HepG2 (cell line): ENCODE measurements at regions not wholly inside any gene's neighbourhood (a gene's known extent, or its start where the extent isn't known, plus 50 kb on each side); places are given as distances from the start of the nearest gene placed in this dataset.

Source experiments
- ATAC-seq: fragments of 200-7000 bp; cut with Tn5 transposase; 3 replicates; pipeline ENCODE4 v1.9.1; 2020; ENCODE audit warnings: mild to moderate bottlenecking, moderate library complexity
- BruUV-seq: library from RNA; stranded (reverse); fragments of 400-500 nt; replicated peaks from 2 replicates; lab custom pipeline; 2021; lab: Mats Ljungman, UMichigan
- CTCF ChIA-PET: fragments of 300-600 bp; formaldehyde crosslinking; extraction: SDS; loops from one replicate; lab custom pipeline; 2021; ENCODE audit warnings: low total read pairs, inconsistent platforms, low intra/inter-chr PET ratio; lab: Yijun Ruan, JAX
- POLR2A ChIA-PET: fragments of 350-600 bp; sonication (Branson Sonifier 250); formaldehyde crosslinking; loops from one replicate; lab custom pipeline; 2020; ENCODE audit warnings: antibody characterized with exemption, inconsistent platforms; lab: Yijun Ruan, JAX
- DNase-seq: peaks from one replicate; pipeline ENCODE4 v3.0.0-alpha.2; 2015; ENCODE audit warnings: low spot score
- FAIRE-seq: peaks from 3 replicates; lab custom pipeline; 2011; peaks lifted over from hg19 to GRCh38; lab: Jason Lieb, UNC
- H2AFZ ChIP-seq: one replicate; pipeline ENCODE4 v1.6.1; 2011; ENCODE audit warnings: low read length, inconsistent platforms
- H3K27ac ChIP-seq: fragments of 300-600 bp; 3 replicates; pipeline ENCODE4 v1.8.0; 2011; ENCODE audit warnings: mixed run types, mild to moderate bottlenecking, mixed read lengths, low read length, inconsistent platforms; ENCODE audit not compliant: insufficient read depth; ENCODE audit errors: extremely low read length
- H3K27me3 ChIP-seq, 2 experiments: fragments of 200-600 bp in 1 of 2; 2 replicates in 1 of 2; 3 replicates in 1 of 2; pipeline versions ENCODE4 v1.6.0 to v1.8.0; 2011; ENCODE audit warnings: low read length in 2 of 2, mild to moderate bottlenecking in 2 of 2, moderate library complexity in 2 of 2, inconsistent platforms in 1 of 2; ENCODE audit not compliant: insufficient read depth in 2 of 2, control insufficient read depth in 1 of 2
- H3K36me3 ChIP-seq, 2 experiments: fragments of 200-600 bp in 1 of 2; replicated peaks in 1 of 2; 2 replicates in 1 of 2; 3 replicates in 1 of 2; pipeline versions ENCODE4 v1.5.1 to v1.8.0; 2011; ENCODE audit warnings: low read length in 2 of 2, inconsistent platforms in 1 of 2; ENCODE audit not compliant: insufficient read depth in 2 of 2, control insufficient read depth in 1 of 2
- H3K4me1 ChIP-seq: 2 replicates; pipeline ENCODE4 v1.5.1; 2012; ENCODE audit warnings: low read length, inconsistent platforms; ENCODE audit not compliant: insufficient read depth
- H3K4me2 ChIP-seq: 2 replicates; pipeline ENCODE4 v1.6.0; 2011; ENCODE audit warnings: low read depth, low read length, inconsistent platforms
- H3K4me3 ChIP-seq, 3 experiments: fragments of 200-600 bp in 1 of 3; sonication (generic), shearing (Covaris generic) in 1 of 3; replicated peaks in 1 of 3; 2 replicates each; pipeline ENCODE4 v1.5.1; 2011 to 2016; ENCODE audit warnings: low read length in 3 of 3, inconsistent platforms in 2 of 3, low read depth in 2 of 3, mild to moderate bottlenecking in 2 of 3, control low read depth in 1 of 3, mixed read lengths in 1 of 3; ENCODE audit not compliant: insufficient read depth in 1 of 3
- H3K79me2 ChIP-seq: one replicate; pipeline ENCODE4 v1.6.1; 2011; ENCODE audit warnings: low read length, inconsistent platforms; ENCODE audit not compliant: insufficient read depth
- H3K9ac ChIP-seq: 2 replicates; pipeline ENCODE4 v1.6.0; 2011; ENCODE audit warnings: mild to moderate bottlenecking, low read depth, low read length, inconsistent platforms; ENCODE audit not compliant: insufficient read depth
- H3K9me3 ChIP-seq: 2 replicates; pipeline ENCODE4 v1.5.1; 2012; ENCODE audit warnings: mild to moderate bottlenecking, low read length
- H4K20me1 ChIP-seq: 2 replicates; pipeline ENCODE4 v1.6.0; 2011; ENCODE audit warnings: inconsistent platforms, mild to moderate bottlenecking, low read length, moderate library complexity; ENCODE audit not compliant: insufficient read depth
- GLI4 ChIP-seq: sonication (generic); formaldehyde crosslinking; IDR thresholded peaks from 2 replicates; pipeline ENCODE4 v1.5.1; 2020; ENCODE audit warnings: missing genetic modification reagents, mild to moderate bottlenecking, moderate library complexity, borderline replicate concordance
- GTF2F1 ChIP-seq: fragments of 150-350 bp; IDR thresholded peaks from 2 replicates; pipeline ENCODE4 v1.6.1; 2014; ENCODE audit warnings: low read length
- NFIB ChIP-seq: sonication (generic); formaldehyde crosslinking; IDR thresholded peaks from 2 replicates; pipeline ENCODE4 v1.9.0; 2021; ENCODE audit warnings: missing genetic modification reagents, mild to moderate bottlenecking, borderline replicate concordance
- RXRB ChIP-seq: IDR thresholded peaks from 2 replicates; pipeline ENCODE4 v1.6.1; 2016; ENCODE audit warnings: borderline replicate concordance, missing genetic modification reagents, missing compliant biosample characterization
- SOX6 ChIP-seq, 2 experiments: fragments of 450-650 bp in 1 of 2; sonication (generic) in 1 of 2; formaldehyde crosslinking in 1 of 2; IDR thresholded peaks; 2 replicates each; pipeline versions ENCODE4 v1.4.0 to v1.6.1; 2017 to 2020; ENCODE audit warnings: antibody characterized with exemption in 1 of 2, mild to moderate bottlenecking in 1 of 2, missing genetic modification reagents in 1 of 2
- STAT5B ChIP-seq: sonication (generic); formaldehyde crosslinking; IDR thresholded peaks from 2 replicates; pipeline ENCODE4 v1.4.0; 2020; ENCODE audit warnings: missing genetic modification reagents
- TCF7 ChIP-seq: sonication (generic); IDR thresholded peaks from 2 replicates; pipeline ENCODE4 v1.6.1; 2016; ENCODE audit warnings: antibody characterized with exemption, low read depth
- ZFAT ChIP-seq: sonication (generic); formaldehyde crosslinking; conservative IDR thresholded peaks from 2 replicates; pipeline ENCODE4 v1.8.1; 2023; ENCODE audit warnings: missing genetic modification reagents, inconsistent platforms
- ZFP36 ChIP-seq: fragments of 150-350 bp; IDR thresholded peaks from 2 replicates; pipeline ENCODE4 v1.6.1; 2018; ENCODE audit warnings: borderline replicate concordance, low read length, low read depth; ENCODE audit not compliant: partially characterized antibody
- ZNF496 ChIP-seq: sonication (generic); formaldehyde crosslinking; IDR thresholded peaks from 2 replicates; pipeline ENCODE4 v1.8.1; 2023; ENCODE audit warnings: mild to moderate bottlenecking, moderate library complexity, missing genetic modification reagents; ENCODE audit not compliant: insufficient replicate concordance
- ZNF678 ChIP-seq: sonication (generic); formaldehyde crosslinking; IDR thresholded peaks from 2 replicates; pipeline ENCODE4 v1.4.0; 2020; ENCODE audit warnings: mild to moderate bottlenecking, missing genetic modification reagents
- ZNF773 ChIP-seq: sonication (generic); formaldehyde crosslinking; IDR thresholded peaks from 2 replicates; pipeline ENCODE4 v1.4.0; 2020; ENCODE audit warnings: missing genetic modification reagents, borderline replicate concordance
- WGBS: methylation state at CpG from one replicate; pipeline ENCODE4 v1.1.6; 2017; ENCODE audit warnings: low lambda C conversion rate; 5-methylcytosine and 5-hydroxymethylcytosine counted together
- in situ Hi-C: cut with HindIII; loops from 2 replicates; pipeline ENCODE4 v1.10.0; 2017; ENCODE audit warnings: low pct_unique_long_range_greater_than_20kb; ENCODE audit not compliant: extremely low pct_ligation_motif_present
- intact Hi-C: fragments of 100-400 bp; cut with micrococcal nuclease; formaldehyde crosslinking; loops from one replicate; pipeline ENCODE4 v1.10.0; 2022; ENCODE audit not compliant: unreplicated experiment
- TF ChIP-seq, protein P1 (sequence below): sonication (generic); formaldehyde crosslinking; IDR thresholded peaks from 2 replicates; pipeline ENCODE4 v1.4.0; 2020; ENCODE audit warnings: missing genetic modification reagents, low read depth, mild to moderate bottlenecking, borderline replicate concordance
- TF ChIP-seq, protein P2 (sequence below): sonication (generic); formaldehyde crosslinking; IDR thresholded peaks from 2 replicates; pipeline ENCODE4 v1.4.0; 2020; ENCODE audit warnings: missing genetic modification reagents, borderline replicate concordance
- TF ChIP-seq, protein P3 (sequence below): sonication (generic); formaldehyde crosslinking; IDR thresholded peaks from 2 replicates; pipeline ENCODE4 v1.4.0; 2020; ENCODE audit warnings: mild to moderate bottlenecking, missing genetic modification reagents
- TF ChIP-seq, protein P4 (sequence below): sonication (generic); formaldehyde crosslinking; IDR thresholded peaks from 2 replicates; pipeline ENCODE4 v1.5.1; 2020; ENCODE audit warnings: missing genetic modification reagents, mild to moderate bottlenecking, borderline replicate concordance

DNA sequence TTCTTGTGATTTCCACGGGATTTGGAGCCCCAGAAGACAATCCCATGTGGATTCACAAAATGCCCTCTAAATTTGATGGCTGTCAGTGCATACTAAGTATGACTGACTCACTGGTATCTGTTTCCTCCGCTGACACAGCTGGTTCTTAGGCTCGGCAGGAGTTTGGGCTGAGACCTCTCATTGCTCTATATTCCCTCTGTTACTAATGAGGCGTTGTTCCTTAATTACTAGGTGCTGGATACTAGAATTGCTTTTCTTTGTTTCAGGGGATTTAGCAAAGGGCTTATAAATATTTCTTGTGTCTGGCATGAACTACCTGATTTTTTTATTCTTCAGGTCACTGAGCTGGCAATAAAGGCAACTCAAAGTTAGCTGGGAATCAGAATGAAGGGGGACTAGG lies 53.2 kb upstream of the EHF start:
- BruUV-seq, result no TSS peak

DNA sequence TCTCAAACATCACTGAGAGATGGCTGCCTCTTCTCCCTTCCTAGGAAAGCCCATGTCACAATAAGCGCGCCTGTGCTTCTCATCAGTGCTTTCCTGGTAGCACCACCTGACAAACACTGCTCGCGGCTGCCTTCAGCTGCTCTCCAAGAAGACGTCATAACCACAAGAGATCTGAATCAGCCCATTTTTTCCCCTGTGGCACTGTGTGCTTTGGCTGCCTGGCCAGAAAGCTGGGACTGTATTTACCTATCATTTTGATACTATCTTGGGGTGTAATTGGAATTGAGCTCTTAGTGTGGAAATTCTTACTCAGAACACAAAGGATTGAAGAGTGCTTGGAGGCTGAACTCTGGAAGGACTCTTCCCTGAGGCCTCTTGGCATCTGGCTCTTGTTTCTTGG lies 50.3 kb upstream of the EHF start:
- no peak for FAIRE-seq
- peaks cover 2 to 7% of the 10 kb centered on the region in 2 experiments; a peak in 2 of 5 replicates for H3K27me3 ChIP-seq
- CTCF ChIA-PET, result no interaction called here
- H3K79me2 ChIP-seq, result no peaks in the 10 kb centered on the region
- H3K9me3 ChIP-seq, result no peaks in the 10 kb centered on the region
- peaks cover 10% of the 10 kb centered on the region for H3K4me1 ChIP-seq
- no peak for ATAC-seq
- H2AFZ ChIP-seq, result no peak overlapping the region
- intact Hi-C loops (no loop called here), in situ Hi-C loops (no loop called here)
- H3K27ac ChIP-seq, result no peak overlapping the region
- no peak overlapping the region for H3K4me2 ChIP-seq
- WGBS, result 60% methylated on average over 5 of the region's 5 CpGs
- no peak overlapping the region for H3K9ac ChIP-seq
- H3K4me3 ChIP-seq, result no peak overlapping the region
- no peaks in the 10 kb centered on the region for H3K36me3 ChIP-seq
- BruUV-seq, result no TSS peak
- H4K20me1 ChIP-seq, result no peaks in the 10 kb centered on the region
- no peak for DNase-seq
- POLR2A ChIA-PET, result no interaction called here
- TF ChIP-seq NFIB (CRISPR knock-in tag), result no peak
- no peak for TF ChIP-seq RXRB
- TF ChIP-seq STAT5B (CRISPR knock-in tag), result no peak
- no peak for TF ChIP-seq ZFAT (CRISPR knock-in tag)
- no peak for TF ChIP-seq TCF7
- TF ChIP-seq, protein P1, sequence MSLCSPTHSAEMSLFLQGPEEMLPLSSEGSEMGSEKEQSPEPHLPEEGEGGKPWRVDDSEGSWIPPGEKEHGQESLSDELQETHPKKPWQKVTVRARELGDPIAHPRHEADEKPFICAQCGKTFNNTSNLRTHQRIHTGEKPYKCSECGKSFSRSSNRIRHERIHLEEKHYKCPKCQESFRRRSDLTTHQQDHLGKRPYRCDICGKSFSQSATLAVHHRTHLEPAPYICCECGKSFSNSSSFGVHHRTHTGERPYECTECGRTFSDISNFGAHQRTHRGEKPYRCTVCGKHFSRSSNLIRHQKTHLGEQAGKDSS (CRISPR knock-in tag), result no peak
- TF ChIP-seq SOX6 (IDR thresholded peaks at IDR 0.05), result no peak
- no peak for TF ChIP-seq SOX6 (CRISPR knock-in tag; IDR thresholded peaks at IDR 0.05)
- no peak for TF ChIP-seq ZFP36
- no peak for TF ChIP-seq ZNF773 (CRISPR knock-in tag)
- TF ChIP-seq, protein P2, sequence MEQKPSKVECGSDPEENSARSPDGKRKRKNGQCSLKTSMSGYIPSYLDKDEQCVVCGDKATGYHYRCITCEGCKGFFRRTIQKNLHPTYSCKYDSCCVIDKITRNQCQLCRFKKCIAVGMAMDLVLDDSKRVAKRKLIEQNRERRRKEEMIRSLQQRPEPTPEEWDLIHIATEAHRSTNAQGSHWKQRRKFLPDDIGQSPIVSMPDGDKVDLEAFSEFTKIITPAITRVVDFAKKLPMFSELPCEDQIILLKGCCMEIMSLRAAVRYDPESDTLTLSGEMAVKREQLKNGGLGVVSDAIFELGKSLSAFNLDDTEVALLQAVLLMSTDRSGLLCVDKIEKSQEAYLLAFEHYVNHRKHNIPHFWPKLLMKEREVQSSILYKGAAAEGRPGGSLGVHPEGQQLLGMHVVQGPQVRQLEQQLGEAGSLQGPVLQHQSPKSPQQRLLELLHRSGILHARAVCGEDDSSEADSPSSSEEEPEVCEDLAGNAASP (CRISPR knock-in tag), result no peak
- no peak for TF ChIP-seq GTF2F1
- TF ChIP-seq, protein P3, sequence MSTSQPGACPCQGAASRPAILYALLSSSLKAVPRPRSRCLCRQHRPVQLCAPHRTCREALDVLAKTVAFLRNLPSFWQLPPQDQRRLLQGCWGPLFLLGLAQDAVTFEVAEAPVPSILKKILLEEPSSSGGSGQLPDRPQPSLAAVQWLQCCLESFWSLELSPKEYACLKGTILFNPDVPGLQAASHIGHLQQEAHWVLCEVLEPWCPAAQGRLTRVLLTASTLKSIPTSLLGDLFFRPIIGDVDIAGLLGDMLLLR (CRISPR knock-in tag), result no peak
- no peak for TF ChIP-seq ZNF678 (CRISPR knock-in tag)
- no peak for TF ChIP-seq ZNF496 (CRISPR knock-in tag)

More for the DNA sequence above, 53.2 kb upstream of the EHF start:
- 43% methylated on average over 4 of the region's 4 CpGs for WGBS
- Histone ChIP-seq H3K79me2 (no peaks in the 10 kb centered on the region), H3K27ac (no peak overlapping the region), H3K27me3 (peaks cover 0 to 7% of the 10 kb centered on the region in 2 experiments; a peak in 2 of 5 replicates)
- DNase-seq, result no peak
- FAIRE-seq, result no peak
- no peak for ATAC-seq
- CTCF ChIA-PET, result interaction anchor here (1.2 kb wide), 1 partner anchor 323 kb away, joined by 3 read pairs; no protein-coding TSS in a partner anchor
- TF ChIP-seq, protein P4, sequence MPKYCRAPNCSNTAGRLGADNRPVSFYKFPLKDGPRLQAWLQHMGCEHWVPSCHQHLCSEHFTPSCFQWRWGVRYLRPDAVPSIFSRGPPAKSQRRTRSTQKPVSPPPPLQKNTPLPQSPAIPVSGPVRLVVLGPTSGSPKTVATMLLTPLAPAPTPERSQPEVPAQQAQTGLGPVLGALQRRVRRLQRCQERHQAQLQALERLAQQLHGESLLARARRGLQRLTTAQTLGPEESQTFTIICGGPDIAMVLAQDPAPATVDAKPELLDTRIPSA (CRISPR knock-in tag), result no peak
- no peak for TF ChIP-seq GLI4 (CRISPR knock-in tag)
- TF ChIP-seq, all 625 proteins: peak for 0
- Histone ChIP-seq H2AFZ (no peak overlapping the region), H3K9ac (no peak overlapping the region), H4K20me1 (no peaks in the 10 kb centered on the region), H3K4me2 (no peak overlapping the region), H3K4me1 (peaks cover 24% of the 10 kb centered on the region), H3K36me3 (no peaks in the 10 kb centered on the region), H3K9me3 (no peaks in the 10 kb centered on the region), H3K4me3 (no peak overlapping the region)
- POLR2A ChIA-PET, result no interaction called here
- in situ Hi-C loops (no loop called here), intact Hi-C loops (loop anchor here (5.0 kb wide), 1 partner anchor 325 kb away; no protein-coding TSS in a partner anchor)
